GM23338 (cell line): ENCODE measurements at regions not wholly inside any gene's neighbourhood (a gene's known extent, or its start where the extent isn't known, plus 50 kb on each side); places are given as distances from the start of the nearest gene placed in this dataset.

Experiments
- CREB1 ChIP-seq: fragments of 250-450 bp; sonication (Bioruptor Pico); IDR thresholded peaks from 2 replicates; pipeline ENCODE4 v1.5.0; 2020; ENCODE audit warnings: low read depth, mild to moderate bottlenecking, moderate library complexity
- CTCF ChIP-seq, 2 experiments: fragments of 200-600 bp in 1 of 2; sonication (generic) in 1 of 2; conservative IDR thresholded peaks; 2 replicates each; pipeline versions ENCODE4 v1.5.1 to v1.6.1; 2016 to 2017; ENCODE audit warnings: antibody characterized with exemption in 2 of 2, low read depth in 2 of 2, mild to moderate bottlenecking in 2 of 2, moderate library complexity in 1 of 2
- ETS1 ChIP-seq: IDR thresholded peaks from 2 replicates; pipeline ENCODE4 v1.6.1; 2016; ENCODE audit warnings: antibody characterized with exemption
- EZH2 ChIP-seq: fragments of 200-600 bp; sonication (generic); IDR thresholded peaks from one replicate; pipeline ENCODE4 v1.8.0; 2017; ENCODE audit warnings: antibody characterized with exemption, mild to moderate bottlenecking, low read depth; ENCODE audit not compliant: unreplicated experiment
- EZH2phosphoT487 ChIP-seq: fragments of 200-600 bp; sonication (generic); IDR thresholded peaks from one replicate; pipeline ENCODE4 v1.8.1; 2018; ENCODE audit warnings: antibody characterized with exemption; ENCODE audit not compliant: unreplicated experiment
- JUNB ChIP-seq: IDR thresholded peaks from one replicate; pipeline ENCODE4 v1.6.1; 2016; ENCODE audit warnings: antibody characterized with exemption; ENCODE audit not compliant: unreplicated experiment
- NANOG ChIP-seq: IDR thresholded peaks from 2 replicates; pipeline ENCODE4 v1.6.1; 2016; ENCODE audit warnings: antibody characterized with exemption, borderline replicate concordance
- POLR2AphosphoS5 ChIP-seq: IDR thresholded peaks from 2 replicates; pipeline ENCODE4 v1.6.1; 2016; ENCODE audit warnings: antibody characterized with exemption, low read depth
- REST ChIP-seq: IDR thresholded peaks from one replicate; pipeline ENCODE4 v1.6.1; 2018; ENCODE audit warnings: antibody characterized with exemption; ENCODE audit not compliant: unreplicated experiment
- STAT1 ChIP-seq: IDR thresholded peaks from one replicate; pipeline ENCODE4 v1.6.1; 2016; ENCODE audit warnings: antibody characterized with exemption; ENCODE audit not compliant: unreplicated experiment
- ZNF114 ChIP-seq: fragments of 250-450 bp; sonication (Bioruptor Pico); IDR thresholded peaks from 2 replicates; pipeline ENCODE4 v1.5.0; 2020; ENCODE audit warnings: mild to moderate bottlenecking, moderate library complexity
- ZNF331 ChIP-seq: fragments of 250-450 bp; sonication (Bioruptor Pico); IDR thresholded peaks from 2 replicates; pipeline ENCODE4 v1.5.0; 2020; ENCODE audit warnings: low read depth, mild to moderate bottlenecking, moderate library complexity
- ZNF462 ChIP-seq: fragments of 250-450 bp; sonication (Bioruptor Pico); IDR thresholded peaks from 2 replicates; pipeline ENCODE4 v1.5.0; 2020; ENCODE audit warnings: mild to moderate bottlenecking, moderate library complexity

- no peak for TF ChIP-seq EZH2
- no peak for TF ChIP-seq ZNF331 (CRISPR knock-in tag)
- no peak for TF ChIP-seq CTCF (conservative IDR thresholded peaks at IDR 0.05; ENCODE audit: low read depth in 2 of 2)
- TF ChIP-seq POLR2AphosphoS5: no peak
- no peak for TF ChIP-seq CREB1 (CRISPR knock-in tag)
- no peak for TF ChIP-seq EZH2phosphoT487
- TF ChIP-seq JUNB: no peak
- no peak for TF ChIP-seq REST
- TF ChIP-seq ZNF462 (CRISPR knock-in tag): no peak
- TF ChIP-seq STAT1: no peak
- no peak for TF ChIP-seq ETS1
- TF ChIP-seq ZNF114 (CRISPR knock-in tag): no peak
- TF ChIP-seq NANOG: no peak
Observed at GRCh38 chr5:103904651-103905050, 342.1 kb upstream of the NUDT12 start.
